GM12864 (cell line): ENCODE measurements at regions not wholly inside any gene's neighbourhood (a gene's known extent, or its start where the extent isn't known, plus 50 kb on each side); places are given as distances from the start of the nearest gene placed in this dataset.
A peak's percentile ranks its signal among the peaks of the same experiment; 100 is the strongest.

Source experiments
- DNase-seq: peaks from one replicate; pipeline ENCODE4 v3.0.0-alpha.2; 2011; ENCODE audit warnings: low read depth
- H3K4me3 ChIP-seq: 2 replicates; pipeline ENCODE4 v1.5.1; 2011; ENCODE audit warnings: mild to moderate bottlenecking, low read depth, low read length, control low read depth
- TF ChIP-seq, protein P1 (sequence below): IDR thresholded peaks from 2 replicates; pipeline ENCODE4 v1.5.1; 2011; ENCODE audit warnings: low read depth, mild to moderate bottlenecking, moderate library complexity, low read length, control low read depth, inconsistent platforms; ENCODE audit errors: missing control alignments

DNA sequence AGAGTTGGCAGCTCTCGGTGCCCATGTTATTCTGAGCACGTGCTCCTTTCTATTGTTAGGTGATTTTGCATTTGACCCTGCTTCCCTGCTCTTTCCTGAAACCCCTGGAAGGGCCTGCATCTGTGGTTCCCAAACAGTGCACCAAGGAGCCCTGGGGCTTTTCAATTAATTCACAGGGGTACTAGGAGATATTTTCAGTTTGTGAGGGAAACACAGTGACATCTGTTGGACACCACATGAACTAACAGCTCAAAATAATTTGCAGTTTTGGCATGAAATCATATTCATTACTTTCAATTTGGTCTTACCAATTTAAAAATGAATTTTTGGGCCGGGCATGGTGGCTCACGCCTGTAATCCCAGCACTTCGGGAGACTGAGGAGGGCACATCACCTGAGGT, 156.6 kb downstream of the GATB start:
- H3K4me3 ChIP-seq, result no peak overlapping the region
- TF ChIP-seq, protein P1, sequence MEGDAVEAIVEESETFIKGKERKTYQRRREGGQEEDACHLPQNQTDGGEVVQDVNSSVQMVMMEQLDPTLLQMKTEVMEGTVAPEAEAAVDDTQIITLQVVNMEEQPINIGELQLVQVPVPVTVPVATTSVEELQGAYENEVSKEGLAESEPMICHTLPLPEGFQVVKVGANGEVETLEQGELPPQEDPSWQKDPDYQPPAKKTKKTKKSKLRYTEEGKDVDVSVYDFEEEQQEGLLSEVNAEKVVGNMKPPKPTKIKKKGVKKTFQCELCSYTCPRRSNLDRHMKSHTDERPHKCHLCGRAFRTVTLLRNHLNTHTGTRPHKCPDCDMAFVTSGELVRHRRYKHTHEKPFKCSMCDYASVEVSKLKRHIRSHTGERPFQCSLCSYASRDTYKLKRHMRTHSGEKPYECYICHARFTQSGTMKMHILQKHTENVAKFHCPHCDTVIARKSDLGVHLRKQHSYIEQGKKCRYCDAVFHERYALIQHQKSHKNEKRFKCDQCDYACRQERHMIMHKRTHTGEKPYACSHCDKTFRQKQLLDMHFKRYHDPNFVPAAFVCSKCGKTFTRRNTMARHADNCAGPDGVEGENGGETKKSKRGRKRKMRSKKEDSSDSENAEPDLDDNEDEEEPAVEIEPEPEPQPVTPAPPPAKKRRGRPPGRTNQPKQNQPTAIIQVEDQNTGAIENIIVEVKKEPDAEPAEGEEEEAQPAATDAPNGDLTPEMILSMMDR, result peak; percentile 41
- no peak for DNase-seq

DNA sequence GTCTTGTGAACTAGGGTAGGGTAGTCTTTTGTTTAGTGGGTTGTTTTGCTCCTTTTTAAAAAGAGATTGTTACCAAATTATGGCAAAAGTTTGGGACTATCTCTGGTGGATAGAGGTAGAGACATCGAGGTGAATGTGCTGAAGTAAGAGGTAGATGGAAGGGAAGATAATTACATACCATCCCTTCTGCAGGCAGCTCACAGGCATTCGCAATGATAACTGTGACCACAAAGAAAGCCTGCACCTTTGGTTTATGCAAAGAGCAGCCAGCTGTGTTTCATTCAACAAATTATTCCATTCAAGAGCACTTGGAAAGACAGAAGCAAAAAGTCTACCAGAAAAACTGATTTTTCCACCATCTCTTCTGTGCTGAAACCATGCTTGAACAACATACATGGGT, 155.6 kb downstream of the GATB start:
- DNase-seq, result no peak
- TF ChIP-seq, protein P1, result no peak
- H3K4me3 ChIP-seq, result no peak overlapping the region

- H3K4me3 ChIP-seq, result no peak overlapping the region
- DNase-seq, result no peak
- TF ChIP-seq, protein P1, result no peak
Observed at GRCh38 chr4:151606061-151606460, 154.7 kb downstream of the GATB start.

DNA sequence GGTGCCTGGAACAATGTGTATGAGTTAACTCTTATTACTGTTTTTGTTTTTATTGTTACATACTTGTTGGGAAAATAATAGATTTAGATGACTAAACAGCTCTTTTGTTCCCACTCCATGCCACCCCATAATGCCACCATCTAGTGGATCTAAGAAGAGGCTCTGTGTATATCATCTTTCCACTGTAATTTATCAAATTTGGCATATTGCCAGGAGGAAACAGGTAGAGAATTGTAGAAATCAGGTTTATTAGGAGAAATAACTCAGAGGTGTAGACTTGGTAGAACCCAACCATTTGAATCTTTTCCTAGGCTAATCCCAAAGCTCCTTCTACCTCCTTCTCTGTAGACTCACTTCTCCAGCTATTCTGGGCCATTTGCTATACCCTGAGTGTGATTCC, 150.6 kb downstream of the GATB start:
- TF ChIP-seq, protein P1, result no peak
- H3K4me3 ChIP-seq, result no peak overlapping the region
- DNase-seq, result no peak

DNA sequence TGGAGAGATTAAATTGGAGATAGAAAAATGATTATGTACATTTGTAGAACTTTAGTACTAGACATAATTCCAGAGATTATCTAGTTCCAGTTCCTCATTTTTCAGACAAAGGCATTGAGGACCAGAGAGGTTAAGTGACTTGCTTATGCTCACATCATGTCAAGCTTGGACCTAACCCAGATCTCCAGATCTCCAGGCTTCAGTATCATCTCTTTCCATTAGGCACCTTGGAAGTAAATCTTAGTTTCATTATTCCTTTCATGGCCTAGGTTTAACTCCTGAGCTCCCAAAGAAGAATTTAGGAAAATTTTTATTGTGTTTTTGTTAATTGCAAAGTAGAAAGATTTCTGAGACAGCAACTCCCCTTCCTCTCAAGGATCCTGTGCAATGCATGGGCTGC, 148.8 kb downstream of the GATB start:
- TF ChIP-seq, protein P1, result no peak
- H3K4me3 ChIP-seq, result no peak overlapping the region
- DNase-seq, result no peak

DNA sequence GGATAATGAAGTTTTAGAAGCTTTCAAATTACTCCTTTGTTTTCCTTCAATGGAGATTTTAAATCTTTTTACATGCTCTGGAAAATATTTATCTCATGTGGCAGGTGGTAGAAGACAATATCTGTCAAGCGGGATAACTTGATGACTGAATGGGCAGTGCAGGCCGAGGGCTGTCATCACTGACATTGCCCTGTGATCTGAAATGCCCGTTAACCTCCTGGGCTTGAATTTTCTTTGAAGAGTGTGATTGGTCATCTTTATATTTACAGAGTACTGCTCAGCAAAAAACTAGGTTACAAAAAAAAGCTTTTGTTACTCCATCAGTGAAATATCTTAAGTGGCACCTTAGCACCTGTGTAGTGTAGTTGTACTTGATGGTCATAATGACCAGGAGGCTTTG, 147.5 kb downstream of the GATB start:
- TF ChIP-seq, protein P1, result no peak
- DNase-seq, result no peak
- no peak overlapping the region for H3K4me3 ChIP-seq

DNA sequence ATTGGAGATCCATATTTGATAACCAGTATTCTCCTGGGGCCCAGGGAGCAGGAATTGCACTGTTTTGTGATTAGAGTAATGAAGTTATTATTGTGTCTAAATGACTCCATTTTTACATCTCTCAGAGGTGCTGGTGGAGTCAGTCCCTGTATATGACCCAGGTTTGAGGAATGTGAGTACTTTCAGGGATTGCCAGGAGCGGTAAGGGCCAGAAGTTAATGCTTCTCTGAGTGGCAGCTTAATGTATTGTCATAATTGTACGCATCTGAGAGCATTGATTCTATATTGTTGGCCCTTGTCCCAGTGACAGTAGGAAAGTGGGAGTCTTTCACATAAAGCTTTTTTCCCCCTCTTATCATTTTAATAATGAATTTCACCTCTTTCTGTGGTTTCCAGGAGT, 146.2 kb downstream of the GATB start:
- DNase-seq, result no peak
- TF ChIP-seq, protein P1, result no peak
- no peak overlapping the region for H3K4me3 ChIP-seq
